ENCODE measurements at regions not wholly inside any gene's neighbourhood (a gene's known extent, or its start where the extent isn't known, plus 50 kb on each side); places are given as distances from the start of the nearest gene placed in this dataset.

GRCh38 chr12:119245904-119246494 is 67.3 kb downstream of the HSPB8 start:
- no peak for DNase-seq

DNA sequence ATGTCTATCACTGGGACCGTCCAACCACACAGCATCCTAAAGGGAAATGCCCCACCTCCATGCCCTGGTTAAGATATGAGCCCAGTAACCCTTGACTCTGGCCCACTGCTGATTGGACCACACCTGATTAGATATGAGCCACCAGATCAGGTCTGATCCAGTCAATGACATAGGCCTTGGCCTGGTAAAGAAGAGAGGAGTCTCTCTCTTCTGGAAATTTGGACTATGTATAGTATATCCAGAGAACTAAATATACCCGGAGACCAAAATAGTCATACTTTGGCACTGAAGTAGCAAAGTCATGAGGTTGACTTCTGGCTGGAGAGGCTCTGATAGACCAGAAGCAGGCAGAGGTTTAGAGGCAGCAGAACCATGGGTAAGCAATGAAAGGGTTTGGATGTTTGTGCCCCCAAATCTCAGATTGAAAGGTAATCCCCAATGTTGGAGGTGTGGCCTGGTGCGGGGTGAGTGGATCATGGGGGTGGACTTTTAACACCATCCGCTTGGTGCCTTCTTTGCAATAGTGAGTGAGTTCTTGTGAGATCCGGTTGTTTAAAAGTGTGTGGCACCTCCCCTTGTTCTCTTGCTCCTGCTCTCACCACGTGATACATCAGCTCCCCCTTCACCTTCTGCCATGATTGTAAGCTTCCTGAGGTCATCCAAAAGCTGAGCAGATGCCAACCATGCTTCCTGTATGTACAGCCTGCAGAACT is 68.4 kb downstream of the HSPB8 start:
- DNase-seq: no peak

DNA sequence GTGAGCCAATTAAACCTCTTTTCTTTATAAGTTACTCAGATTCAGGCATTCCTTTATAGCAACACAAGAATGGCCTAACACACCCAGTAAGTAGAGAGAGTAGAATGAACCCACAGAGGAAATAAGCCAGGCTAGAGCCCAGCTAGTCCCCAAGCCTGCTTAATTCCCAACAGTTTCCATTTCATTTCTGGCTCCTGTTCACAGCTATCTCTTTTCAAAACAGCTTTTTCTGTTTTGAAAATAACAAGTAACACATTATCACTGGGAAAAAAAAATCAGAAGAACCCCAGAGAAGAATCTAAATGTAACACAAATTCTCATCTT is 69.0 kb downstream of the HSPB8 start:
- no peak for DNase-seq

- DNase-seq: no peak
These were observed 70.8 kb downstream of the HSPB8 start for GRCh38 chr12:119249383-119250155.

GRCh38 chr12:119255314-119255713 is 76.6 kb downstream of the HSPB8 start:
- DNase-seq: no peak

GRCh38 chr12:119258149-119258548 is 76.4 kb upstream of the CCDC60 start:
- DNase-seq: peak; percentile 74 to 93

DNA sequence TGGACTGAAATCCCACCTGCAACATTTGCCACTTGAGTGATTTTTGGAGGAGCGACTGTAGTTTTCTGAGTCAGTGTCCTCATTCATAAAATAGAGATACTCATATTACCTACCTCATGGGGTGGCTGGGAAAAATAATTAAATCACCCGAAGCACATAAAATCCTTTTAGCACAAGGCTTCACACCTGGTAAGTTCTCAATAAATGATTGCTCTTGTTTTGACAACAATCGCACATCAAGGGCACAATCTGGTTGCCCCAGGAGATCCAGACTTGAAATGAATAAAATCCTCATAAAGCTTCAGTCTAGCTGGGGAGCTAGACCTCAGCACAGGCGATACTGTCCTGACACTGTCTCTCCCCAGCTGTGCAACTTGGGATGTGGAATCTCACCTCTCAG is 76.0 kb upstream of the CCDC60 start:
- DNase-seq: peak in 1 of 2 experiments; percentile 74

GRCh38 chr12:119259484-119259883 is 75.0 kb upstream of the CCDC60 start:
- DNase-seq: no peak

- no peak for DNase-seq
These were observed 72.1 kb upstream of the CCDC60 start for GRCh38 chr12:119262388-119262787.

- DNase-seq: no peak
These were observed 71.1 kb upstream of the CCDC60 start for GRCh38 chr12:119263466-119263865.

GRCh38 chr12:119266963-119267362 is 67.6 kb upstream of the CCDC60 start:
- DNase-seq: no peak

DNA sequence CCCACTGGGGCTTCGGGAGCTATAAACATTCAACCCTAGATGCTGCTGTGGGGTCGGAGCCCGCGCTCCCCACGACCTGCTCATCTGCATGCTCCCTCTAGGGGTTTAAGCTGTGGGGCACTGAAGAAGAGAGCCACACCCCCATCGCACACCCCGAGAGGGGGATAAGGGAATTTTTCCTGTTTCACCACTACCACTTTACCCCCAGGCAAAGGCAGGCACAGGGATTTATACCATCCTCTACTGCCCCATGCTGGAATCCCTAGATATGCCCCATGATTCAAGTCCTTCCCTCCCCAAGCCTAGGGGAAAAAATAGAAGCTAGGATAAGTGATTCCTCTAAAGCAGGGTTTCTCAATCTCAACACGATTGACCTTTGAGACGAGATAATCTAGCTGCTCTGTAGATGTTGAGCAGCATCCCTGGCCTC is 59.9 kb upstream of the CCDC60 start:
- DNase-seq: no peak

GRCh38 chr12:119283310-119283709 is 51.2 kb upstream of the CCDC60 start:
- no peak for DNase-seq
